ENCODE measurements at regions not wholly inside any gene's neighbourhood (a gene's known extent, or its start where the extent isn't known, plus 50 kb on each side); places are given as distances from the start of the nearest gene placed in this dataset.
A peak's percentile ranks its signal among the peaks of the same experiment; 100 is the strongest.
"Not testable (repeated sequence)": the region's sequence is repeated elsewhere in the genome, so short reads cannot be mapped to it uniquely, and the experiment has no call there.

DNA sequence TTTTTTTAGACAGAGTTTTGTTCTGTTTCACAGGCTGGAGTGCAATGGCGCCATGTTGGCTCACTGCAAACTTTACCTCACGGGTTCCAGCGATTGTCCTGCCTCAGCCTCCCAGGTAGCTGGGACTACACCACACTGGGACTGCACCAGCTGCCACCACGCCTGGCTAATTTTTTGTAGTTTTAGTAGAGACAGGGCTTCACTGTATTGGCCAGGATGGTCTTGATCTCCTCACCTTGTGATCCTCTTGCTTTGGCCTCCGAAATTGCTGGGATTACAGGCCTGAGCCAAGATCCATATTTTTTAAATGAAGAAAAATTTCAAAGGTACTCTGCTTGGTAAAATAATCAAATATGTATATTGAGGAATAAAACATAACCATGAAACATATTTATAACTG is 195.8 kb upstream of the TPTE start:
- DNase-seq: peak in 2 of 7 donors; percentile 35 to 80
- H3K4me3 ChIP-seq; H3K9me3 ChIP-seq (replicated peaks in 1 of 3); H3K27ac ChIP-seq; H3K36me3 ChIP-seq (replicated peaks in 1 of 2); intact Hi-C loops (cut with DNase I); H3K27me3 ChIP-seq; H3K4me1 ChIP-seq (replicated peaks in 1 of 2): not testable (repeated sequence)
- WGBS, 4 donors: 48 to 83% (median 71%) methylated on average over 5 of the region's 5 CpGs

- H3K4me1 ChIP-seq (replicated peaks in 1 of 2); H3K4me3 ChIP-seq; intact Hi-C loops (cut with DNase I); H3K27me3 ChIP-seq; H3K36me3 ChIP-seq (replicated peaks in 1 of 2); H3K27ac ChIP-seq; DNase-seq; H3K9me3 ChIP-seq (replicated peaks in 1 of 3): not testable (repeated sequence)
- 84 to 91% (median 87%) methylated on average over 2 of the region's 2 CpGs for WGBS, 4 donors
Measured at GRCh38 chr21:10326146-10326545, 195.2 kb upstream of the TPTE start.

GRCh38 chr21:10328646-10329045 is 192.7 kb upstream of the TPTE start:
- H3K27me3 ChIP-seq; DNase-seq; H3K27ac ChIP-seq; H3K4me1 ChIP-seq (replicated peaks in 1 of 2); intact Hi-C loops (cut with DNase I); H3K9me3 ChIP-seq (replicated peaks in 1 of 3); H3K36me3 ChIP-seq (replicated peaks in 1 of 2); H3K4me3 ChIP-seq: not testable (repeated sequence)
- 44 to 53% (median 49%) methylated on average over 6 of the region's 6 CpGs for WGBS, 4 donors

DNA sequence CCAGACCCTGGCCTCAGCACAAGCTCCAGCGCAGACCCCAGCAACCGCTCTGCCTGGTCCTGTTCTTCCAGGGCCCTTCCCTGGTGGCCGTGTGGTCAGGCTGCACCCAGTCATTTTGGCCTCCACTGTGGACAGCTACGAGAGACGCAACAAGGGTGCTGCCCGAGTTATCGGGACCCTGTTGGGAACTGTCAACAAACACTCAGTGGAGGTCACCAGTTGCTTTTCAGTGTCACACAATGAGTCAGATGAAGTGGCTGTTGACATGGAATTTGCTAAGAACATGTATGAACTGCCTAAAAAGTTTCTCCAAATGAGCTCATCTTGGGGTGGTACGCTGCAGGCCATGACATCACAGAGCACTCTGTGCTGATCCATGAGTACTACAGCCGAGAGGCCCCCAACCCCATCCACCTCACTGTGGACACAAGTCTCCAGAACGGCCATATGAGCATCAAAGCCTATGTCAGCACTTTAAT is 190.7 kb upstream of the TPTE start:
- H3K36me3 ChIP-seq (replicated peaks in 1 of 2); intact Hi-C loops (cut with DNase I); H3K27ac ChIP-seq; H3K27me3 ChIP-seq; DNase-seq; H3K4me1 ChIP-seq (replicated peaks in 1 of 2); H3K9me3 ChIP-seq (replicated peaks in 1 of 3); H3K4me3 ChIP-seq: not testable (repeated sequence)
- WGBS, 4 donors: 71 to 76% (median 73%) methylated on average over 10 of the region's 10 CpGs

- DNase-seq; H3K27me3 ChIP-seq; H3K4me1 ChIP-seq (replicated peaks in 1 of 2); H3K4me3 ChIP-seq; intact Hi-C loops (cut with DNase I); H3K27ac ChIP-seq; H3K9me3 ChIP-seq (replicated peaks in 1 of 3); H3K36me3 ChIP-seq (replicated peaks in 1 of 2): not testable (repeated sequence)
- WGBS, 4 donors: 67 to 78% (median 73%) methylated on average over 5 of the region's 5 CpGs
Measured at GRCh38 chr21:10331134-10331533, 190.2 kb upstream of the TPTE start.

- H3K36me3 ChIP-seq (replicated peaks in 1 of 2); H3K27me3 ChIP-seq; H3K4me3 ChIP-seq; DNase-seq; H3K4me1 ChIP-seq (replicated peaks in 1 of 2); intact Hi-C loops (cut with DNase I); H3K27ac ChIP-seq; H3K9me3 ChIP-seq (replicated peaks in 1 of 3): not testable (repeated sequence)
- WGBS, 4 donors: 32 to 46% (median 39%) methylated on average over 1 to 2 of the region's 2 CpGs
Measured at GRCh38 chr21:10332935-10333334, 188.4 kb upstream of the TPTE start.

GRCh38 chr21:10334391-10334790 is 187.0 kb upstream of the TPTE start:
- H3K4me1 ChIP-seq (replicated peaks in 1 of 2); DNase-seq; H3K27me3 ChIP-seq; H3K27ac ChIP-seq; H3K36me3 ChIP-seq (replicated peaks in 1 of 2); intact Hi-C loops (cut with DNase I); H3K9me3 ChIP-seq (replicated peaks in 1 of 3); H3K4me3 ChIP-seq: not testable (repeated sequence)
- WGBS, 4 donors: 63 to 76% (median 70%) methylated on average over 5 to 6 of the region's 6 CpGs

- H3K4me1 ChIP-seq (replicated peaks in 1 of 2); H3K36me3 ChIP-seq (replicated peaks in 1 of 2); H3K27ac ChIP-seq; intact Hi-C loops (cut with DNase I); DNase-seq; H3K4me3 ChIP-seq; H3K27me3 ChIP-seq; H3K9me3 ChIP-seq (replicated peaks in 1 of 3): not testable (repeated sequence)
- WGBS, 4 donors: 66 to 72% (median 70%) methylated on average over 23 to 27 of the region's 46 CpGs
Measured at GRCh38 chr21:10342261-10342956, 179.0 kb upstream of the TPTE start.

GRCh38 chr21:10343146-10343935 is 178.0 kb upstream of the TPTE start:
- DNase-seq; H3K9me3 ChIP-seq (replicated peaks in 1 of 3); H3K36me3 ChIP-seq (replicated peaks in 1 of 2); intact Hi-C loops (cut with DNase I); H3K27me3 ChIP-seq; H3K27ac ChIP-seq; H3K4me3 ChIP-seq; H3K4me1 ChIP-seq (replicated peaks in 1 of 2): not testable (repeated sequence)
- 75 to 82% (median 77%) methylated on average over 40 to 48 of the region's 52 CpGs for WGBS, 4 donors

DNA sequence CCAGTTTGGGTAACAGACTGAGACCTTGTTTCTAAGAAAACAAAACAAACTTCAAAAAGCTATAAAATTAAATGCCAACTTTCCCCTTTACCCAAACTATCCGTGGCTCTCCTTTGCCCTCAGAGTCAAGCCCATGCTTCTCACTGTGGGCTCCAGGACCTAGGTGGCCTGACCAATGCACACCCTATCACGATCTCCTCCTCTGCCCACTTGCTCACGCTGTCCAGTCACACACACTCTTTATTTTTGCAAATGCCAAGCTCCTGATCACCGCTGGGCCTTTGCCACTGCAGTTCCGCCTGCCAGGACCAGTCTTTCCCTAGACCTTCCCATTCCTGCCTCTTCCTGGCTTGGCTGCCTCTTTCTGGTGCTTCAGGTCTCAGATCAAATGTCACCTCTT is 177.1 kb upstream of the TPTE start:
- WGBS, 4 donors: 35 to 44% (median 37%) methylated on average over 5 of the region's 5 CpGs
- intact Hi-C loops (cut with DNase I); H3K27ac ChIP-seq; H3K4me1 ChIP-seq (replicated peaks in 1 of 2); DNase-seq; H3K9me3 ChIP-seq (replicated peaks in 1 of 3); H3K36me3 ChIP-seq (replicated peaks in 1 of 2); H3K4me3 ChIP-seq; H3K27me3 ChIP-seq: not testable (repeated sequence)

DNA sequence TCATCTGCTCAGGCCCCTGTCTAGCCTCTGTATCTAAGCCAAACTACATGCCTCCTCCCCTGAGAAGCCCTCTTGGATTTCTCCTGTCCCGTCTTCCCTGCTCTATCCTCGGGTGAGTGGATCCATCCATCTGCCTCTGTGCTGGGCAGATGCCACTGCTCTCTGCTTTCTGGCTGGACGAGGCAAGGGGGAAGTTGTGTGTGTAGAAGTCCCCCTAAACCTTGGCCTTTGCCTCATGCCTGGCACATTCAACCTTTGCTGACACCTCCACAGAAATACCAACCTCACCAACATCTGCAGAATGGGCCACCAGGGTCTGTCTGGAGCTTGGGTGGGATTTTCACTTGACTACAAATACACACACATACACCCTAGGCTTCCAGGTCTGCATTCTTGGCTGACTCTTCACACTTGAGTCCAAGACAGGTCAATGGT is 176.2 kb upstream of the TPTE start:
- DNase-seq: not testable (repeated sequence)

More for the DNA sequence above, 176.2 kb upstream of the TPTE start:
- H3K27me3 ChIP-seq; H3K4me1 ChIP-seq (replicated peaks in 1 of 2); H3K4me3 ChIP-seq; H3K36me3 ChIP-seq (replicated peaks in 1 of 2); H3K9me3 ChIP-seq (replicated peaks in 1 of 3); intact Hi-C loops (cut with DNase I); H3K27ac ChIP-seq: not testable (repeated sequence)
- WGBS, 4 donors: 45 to 61% (median 52%) methylated on average over 3 of the region's 3 CpGs

Measured in adrenal gland (tissue), 9 donors.